ENCODE measurements at regions not wholly inside any gene's neighbourhood (a gene's known extent, or its start where the extent isn't known, plus 50 kb on each side); places are given as distances from the start of the nearest gene placed in this dataset.
A peak's percentile ranks its signal among the peaks of the same experiment; 100 is the strongest.
"Not testable (repeated sequence)": the region's sequence is repeated elsewhere in the genome, so short reads cannot be mapped to it uniquely, and the experiment has no call there.

DNA sequence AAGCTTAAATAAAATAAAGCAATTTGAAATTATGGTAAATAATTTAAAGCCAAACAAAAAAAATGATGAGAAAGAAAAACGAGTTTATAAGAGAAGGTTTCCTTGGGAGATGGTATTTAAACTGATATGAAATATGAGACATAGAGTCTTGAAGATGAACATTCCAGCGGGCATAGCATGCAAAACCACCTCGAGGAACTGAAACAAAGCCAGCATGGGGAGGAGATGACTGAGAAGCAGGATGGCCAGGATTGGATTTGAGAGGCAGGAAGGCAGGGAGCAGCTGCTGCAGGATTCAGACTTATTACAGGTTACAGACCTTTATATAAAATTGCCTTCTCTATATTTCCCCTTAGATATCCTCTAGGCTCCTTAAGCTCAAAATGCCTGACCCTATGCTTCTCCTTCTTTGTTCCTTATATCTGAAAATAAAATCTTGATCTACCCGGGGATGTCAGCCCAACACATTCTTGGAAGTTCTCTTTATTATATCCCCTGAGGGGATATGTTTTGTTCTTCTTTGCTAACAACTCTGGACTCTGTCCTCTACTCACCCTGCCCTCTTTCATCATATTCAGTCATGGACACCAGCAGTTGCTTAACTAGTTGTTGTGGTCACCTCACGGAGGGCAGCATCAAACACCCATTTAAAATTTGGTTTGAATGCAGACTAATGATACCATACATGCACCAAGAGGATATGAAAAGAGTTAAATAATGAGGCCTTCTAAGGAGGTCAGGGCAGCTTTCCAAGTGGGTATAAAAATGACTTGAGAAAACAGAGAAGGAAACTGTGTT lies 719.1 kb upstream of the B3GALT2 start:
- DNase-seq (ENCODE audit: low read depth): no peak
- no peak overlapping the region for H3K4me3 ChIP-seq (ENCODE audit: low read depth, low read length)
- TF ChIP-seq, protein P1, sequence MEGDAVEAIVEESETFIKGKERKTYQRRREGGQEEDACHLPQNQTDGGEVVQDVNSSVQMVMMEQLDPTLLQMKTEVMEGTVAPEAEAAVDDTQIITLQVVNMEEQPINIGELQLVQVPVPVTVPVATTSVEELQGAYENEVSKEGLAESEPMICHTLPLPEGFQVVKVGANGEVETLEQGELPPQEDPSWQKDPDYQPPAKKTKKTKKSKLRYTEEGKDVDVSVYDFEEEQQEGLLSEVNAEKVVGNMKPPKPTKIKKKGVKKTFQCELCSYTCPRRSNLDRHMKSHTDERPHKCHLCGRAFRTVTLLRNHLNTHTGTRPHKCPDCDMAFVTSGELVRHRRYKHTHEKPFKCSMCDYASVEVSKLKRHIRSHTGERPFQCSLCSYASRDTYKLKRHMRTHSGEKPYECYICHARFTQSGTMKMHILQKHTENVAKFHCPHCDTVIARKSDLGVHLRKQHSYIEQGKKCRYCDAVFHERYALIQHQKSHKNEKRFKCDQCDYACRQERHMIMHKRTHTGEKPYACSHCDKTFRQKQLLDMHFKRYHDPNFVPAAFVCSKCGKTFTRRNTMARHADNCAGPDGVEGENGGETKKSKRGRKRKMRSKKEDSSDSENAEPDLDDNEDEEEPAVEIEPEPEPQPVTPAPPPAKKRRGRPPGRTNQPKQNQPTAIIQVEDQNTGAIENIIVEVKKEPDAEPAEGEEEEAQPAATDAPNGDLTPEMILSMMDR (conservative IDR thresholded peaks at IDR 0.05; ENCODE audit: low read depth, low read length): no peak

DNA sequence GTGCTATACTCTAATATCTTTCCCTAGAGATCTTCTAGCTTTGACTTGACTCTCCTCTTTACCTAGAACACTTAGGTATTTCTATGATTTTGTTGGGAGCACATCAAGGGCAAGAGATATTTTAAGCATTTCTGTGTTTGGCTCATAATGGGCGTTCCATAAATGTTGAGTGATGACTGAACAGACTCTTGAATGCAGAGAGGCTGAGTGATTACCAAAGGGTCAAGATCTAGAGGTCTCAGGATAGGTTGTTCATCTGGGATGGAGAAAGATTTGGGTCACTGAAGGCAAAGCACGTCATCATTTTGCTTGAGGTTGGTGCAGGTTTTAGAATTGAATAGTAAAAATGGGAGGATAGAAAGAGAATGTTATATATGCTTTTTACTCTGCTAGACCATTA lies 705.4 kb upstream of the B3GALT2 start:
- no peak for DNase-seq (ENCODE audit: low read depth)
- H3K4me3 ChIP-seq (ENCODE audit: low read depth, low read length): no peak overlapping the region
- TF ChIP-seq, protein P1 (conservative IDR thresholded peaks at IDR 0.05; ENCODE audit: low read depth, low read length): no peak

DNA sequence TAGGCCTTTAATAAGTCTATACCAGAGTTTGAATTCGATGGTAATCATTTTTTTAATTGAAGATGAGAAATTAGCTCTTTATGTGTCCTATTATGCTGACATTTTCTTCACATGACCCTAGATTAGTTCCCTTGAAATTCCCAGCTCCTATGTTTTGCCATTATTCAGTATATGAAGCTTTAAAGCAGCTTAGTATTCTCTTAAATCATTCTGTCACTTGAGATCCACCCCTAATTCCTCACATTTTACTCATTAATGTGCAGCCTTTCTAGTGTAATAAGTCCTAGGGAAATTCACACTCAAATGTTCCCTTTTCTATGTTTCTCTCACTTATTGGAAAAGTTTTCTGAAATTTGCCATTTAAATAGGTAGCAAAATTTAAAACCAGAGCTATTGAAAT lies 704.5 kb upstream of the B3GALT2 start:
- H3K4me3 ChIP-seq (ENCODE audit: low read depth, low read length): no peak overlapping the region

GRCh38 chr1:193884848-193885558 lies 698.6 kb upstream of the B3GALT2 start:
- H3K4me3 ChIP-seq (ENCODE audit: low read depth, low read length): no peak overlapping the region
- no peak for DNase-seq (ENCODE audit: low read depth)
- TF ChIP-seq, protein P1 (conservative IDR thresholded peaks at IDR 0.05; ENCODE audit: low read depth, low read length): no peak

More for the DNA sequence above, 704.5 kb upstream of the B3GALT2 start:
- DNase-seq (ENCODE audit: low read depth): no peak
- TF ChIP-seq, protein P1 (conservative IDR thresholded peaks at IDR 0.05; ENCODE audit: low read depth, low read length): no peak

DNA sequence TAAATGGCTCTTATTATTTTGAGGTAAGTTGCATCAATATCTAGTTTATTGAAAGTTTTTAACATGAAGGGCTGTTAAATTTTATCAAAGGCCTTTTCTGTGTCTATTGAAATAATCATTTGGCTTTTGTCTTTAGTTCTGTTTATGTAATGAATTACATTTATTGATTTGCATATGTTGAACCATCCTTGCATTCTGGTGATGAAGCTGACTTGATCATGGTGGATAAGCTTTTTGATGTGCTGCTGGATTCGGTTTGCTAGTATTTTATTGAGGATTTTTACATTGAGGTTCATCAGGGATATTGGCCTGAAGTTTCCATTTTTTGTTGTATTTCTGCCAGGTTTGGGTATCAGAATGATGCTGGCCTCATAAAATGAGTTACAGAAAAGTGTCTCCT lies 691.5 kb upstream of the B3GALT2 start:
- DNase-seq (ENCODE audit: low read depth); H3K4me3 ChIP-seq (ENCODE audit: low read depth, low read length): not testable (repeated sequence)

DNA sequence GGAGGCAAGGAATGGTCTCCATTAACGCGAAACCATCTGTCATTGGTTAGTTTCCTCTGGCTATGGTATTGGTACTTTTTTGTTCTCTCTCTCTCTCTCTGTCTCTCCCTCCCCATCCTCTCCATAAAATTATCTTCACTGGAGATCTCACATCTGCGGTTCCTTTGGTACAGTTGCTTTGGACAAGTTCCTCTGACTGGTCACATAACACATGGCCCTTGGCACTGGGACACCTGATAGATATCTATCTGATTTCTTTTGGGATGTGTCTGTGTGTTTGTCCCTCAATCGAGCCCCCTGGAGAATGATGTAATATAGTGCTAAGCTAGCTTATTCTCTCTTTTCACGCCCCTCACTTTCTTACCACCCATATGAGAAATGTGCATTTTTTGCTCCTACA lies 682.0 kb upstream of the B3GALT2 start:
- TF ChIP-seq, protein P1 (conservative IDR thresholded peaks at IDR 0.05; ENCODE audit: low read depth, low read length): no peak
- no peak overlapping the region for H3K4me3 ChIP-seq (ENCODE audit: low read depth, low read length)
- no peak for DNase-seq (ENCODE audit: low read depth)

- TF ChIP-seq, protein P1 (conservative IDR thresholded peaks at IDR 0.05; ENCODE audit: low read depth, low read length): no peak
- peak; percentile 1 for DNase-seq (ENCODE audit: low read depth)
Measured at GRCh38 chr1:193856261-193856660, 669.8 kb upstream of the B3GALT2 start.

More at GRCh38 chr1:193856261-193856660, 669.8 kb upstream of the B3GALT2 start:
- no peak overlapping the region for H3K4me3 ChIP-seq (ENCODE audit: low read depth, low read length)

Measured in epithelial cell of proximal tubule (primary cell).